ENCODE measurements at regions not wholly inside any gene's neighbourhood (a gene's known extent, or its start where the extent isn't known, plus 50 kb on each side); places are given as distances from the start of the nearest gene placed in this dataset.

- intact Hi-C loops (cut with DNase I): no loop called here
- H3K4me1 ChIP-seq: no peaks in the 10 kb centered on the region
- no peak for TF ChIP-seq CTCF (IDR thresholded peaks at IDR 0.05)
Observed at GRCh38 chr2:224264259-224264658, 137.6 kb downstream of the FAM124B start.

GRCh38 chr2:224263571-224264043 is 138.3 kb downstream of the FAM124B start:
- H3K27me3 ChIP-seq: no peaks in the 10 kb centered on the region
- no peaks in the 10 kb centered on the region for H3K9me3 ChIP-seq
- no peaks in the 10 kb centered on the region for H3K4me1 ChIP-seq
- no peaks in the 10 kb centered on the region for H3K36me3 ChIP-seq
- no peak overlapping the region for H3K27ac ChIP-seq
- TF ChIP-seq CTCF (IDR thresholded peaks at IDR 0.05): no peak
- no peak for DNase-seq
- H3K9ac ChIP-seq (ENCODE audit: low read depth in 2 of 2, low read length in 2 of 2): no peak overlapping the region
- intact Hi-C loops (cut with DNase I): no loop called here
- no peak overlapping the region for H3K4me3 ChIP-seq

More at GRCh38 chr2:224264259-224264658, 137.6 kb downstream of the FAM124B start:
- Histone ChIP-seq H3K27ac (no peak overlapping the region), H3K36me3 (no peaks in the 10 kb centered on the region), H3K4me3 (no peak overlapping the region), H3K9me3 (no peaks in the 10 kb centered on the region), H3K27me3 (no peaks in the 10 kb centered on the region), H3K9ac (ENCODE audit: low read depth in 2 of 2, low read length in 2 of 2) (no peak overlapping the region)
- no peak for DNase-seq

- H3K9me3 ChIP-seq: no peaks in the 10 kb centered on the region
- TF ChIP-seq CTCF (IDR thresholded peaks at IDR 0.05): no peak
- intact Hi-C loops (cut with DNase I): no loop called here
- H3K36me3 ChIP-seq: no peaks in the 10 kb centered on the region
- no peaks in the 10 kb centered on the region for H3K27me3 ChIP-seq
- no peak overlapping the region for H3K27ac ChIP-seq
- DNase-seq: no peak
- H3K4me1 ChIP-seq: no peaks in the 10 kb centered on the region
- H3K4me3 ChIP-seq: no peak overlapping the region
- no peak overlapping the region for H3K9ac ChIP-seq (ENCODE audit: low read depth in 2 of 2, low read length in 2 of 2)
Observed at GRCh38 chr2:224261326-224261725, 140.6 kb downstream of the FAM124B start.

GRCh38 chr2:224260372-224261020 is 141.4 kb downstream of the FAM124B start:
- no peak overlapping the region for H3K27ac ChIP-seq
- intact Hi-C loops (cut with DNase I): no loop called here
- no peaks in the 10 kb centered on the region for H3K9me3 ChIP-seq
- no peaks in the 10 kb centered on the region for H3K36me3 ChIP-seq
- no peaks in the 10 kb centered on the region for H3K4me1 ChIP-seq
- DNase-seq: no peak
- H3K9ac ChIP-seq (ENCODE audit: low read depth in 2 of 2, low read length in 2 of 2): no peak overlapping the region
- no peak for TF ChIP-seq CTCF (IDR thresholded peaks at IDR 0.05)
- no peak overlapping the region for H3K4me3 ChIP-seq
- H3K27me3 ChIP-seq: no peaks in the 10 kb centered on the region

GRCh38 chr2:224259831-224260230 is 142.1 kb downstream of the FAM124B start:
- DNase-seq: no peak
- Histone ChIP-seq H3K9me3 (no peaks in the 10 kb centered on the region), H3K27ac (no peak overlapping the region), H3K4me3 (no peak overlapping the region), H3K27me3 (no peaks in the 10 kb centered on the region), H3K4me1 (no peaks in the 10 kb centered on the region), H3K9ac (ENCODE audit: low read depth in 2 of 2, low read length in 2 of 2) (no peak overlapping the region), H3K36me3 (no peaks in the 10 kb centered on the region)
- intact Hi-C loops (cut with DNase I): no loop called here
- TF ChIP-seq CTCF (IDR thresholded peaks at IDR 0.05): no peak
